Keratinocyte (primary cell): ENCODE measurements at regions not wholly inside any gene's neighbourhood (a gene's known extent, or its start where the extent isn't known, plus 50 kb on each side); places are given as distances from the start of the nearest gene placed in this dataset.

Experiments
- DNase-seq: peaks from one replicate; pipeline ENCODE4 v3.0.0-alpha.2; 2011; ENCODE audit warnings: low read depth, missing footprints, low spot score
- FAIRE-seq: peaks from 2 replicates; lab custom pipeline; 2011; peaks lifted over from hg19 to GRCh38; lab: Jason Lieb, UNC
- H2AFZ ChIP-seq: 2 replicates; pipeline ENCODE4 v1.6.0; 2012; ENCODE audit warnings: low read length, control low read depth, inconsistent platforms; ENCODE audit not compliant: control insufficient read depth
- H3K27ac ChIP-seq: 2 replicates; pipeline ENCODE4 v1.5.1; 2011; ENCODE audit warnings: low read length; ENCODE audit not compliant: control insufficient read depth, insufficient read depth
- H3K27me3 ChIP-seq: 3 replicates; pipeline ENCODE4 v1.6.0; 2011; ENCODE audit warnings: low read length; ENCODE audit not compliant: control insufficient read depth, insufficient read depth; ENCODE audit errors: extremely low read depth
- H3K36me3 ChIP-seq, 2 experiments: 2 replicates in 1 of 2; 3 replicates in 1 of 2; pipeline ENCODE4 v1.5.1; 2011; ENCODE audit warnings: low read length in 2 of 2, mild to moderate bottlenecking in 1 of 2; ENCODE audit not compliant: control insufficient read depth in 2 of 2, insufficient read depth in 2 of 2; ENCODE audit errors: extremely low read depth in 1 of 2
- H3K4me1 ChIP-seq: 3 replicates; pipeline ENCODE4 v1.5.1; 2011; ENCODE audit warnings: low read length; ENCODE audit not compliant: control insufficient read depth, insufficient read depth; ENCODE audit errors: extremely low read depth
- H3K4me2 ChIP-seq: 3 replicates; pipeline ENCODE4 v1.6.0; 2011; ENCODE audit warnings: low read depth, low read length; ENCODE audit not compliant: control insufficient read depth, insufficient read depth; ENCODE audit errors: extremely low read depth
- H3K4me3 ChIP-seq, 3 experiments: fragments of 200-600 bp in 1 of 3; sonication (generic) in 1 of 3; 2 replicates in 2 of 3; 3 replicates in 1 of 3; pipeline ENCODE4 v1.5.1; 2011 to 2016; ENCODE audit warnings: low read length in 3 of 3, mild to moderate bottlenecking in 3 of 3, control low read depth in 2 of 3, inconsistent platforms in 1 of 3, low read depth in 1 of 3, mixed read lengths in 1 of 3, mixed run types in 1 of 3, moderate library complexity in 1 of 3; ENCODE audit not compliant: control insufficient read depth in 2 of 3, insufficient read depth in 2 of 3; ENCODE audit errors: extremely low read depth in 1 of 3
- H3K79me2 ChIP-seq: 2 replicates; pipeline ENCODE4 v1.6.0; 2012; ENCODE audit warnings: low read length; ENCODE audit not compliant: control insufficient read depth, insufficient read depth
- H3K9ac ChIP-seq: 3 replicates; pipeline ENCODE4 v1.6.0; 2011; ENCODE audit warnings: low read length; ENCODE audit not compliant: control insufficient read depth, insufficient read depth; ENCODE audit errors: extremely low read depth
- H3K9me1 ChIP-seq: 3 replicates; pipeline ENCODE4 v1.6.0; 2011; ENCODE audit warnings: low read length; ENCODE audit not compliant: control insufficient read depth, insufficient read depth; ENCODE audit errors: extremely low read depth
- H3K9me3 ChIP-seq: 2 replicates; pipeline ENCODE4 v1.5.1; 2012; ENCODE audit warnings: low read depth, low read length; ENCODE audit not compliant: control insufficient read depth
- H4K20me1 ChIP-seq: 3 replicates; pipeline ENCODE4 v1.6.0; 2011; ENCODE audit warnings: low read length; ENCODE audit not compliant: control insufficient read depth, insufficient read depth; ENCODE audit errors: extremely low read depth
- EZH2 ChIP-seq: IDR thresholded peaks from one replicate; pipeline ENCODE4 v1.6.1; 2012; ENCODE audit warnings: inconsistent platforms, mild to moderate bottlenecking, low read length, moderate library complexity
- dilution Hi-C: fragments of 300-500 bp; cut with MboI; formaldehyde crosslinking; loops from one replicate; pipeline ENCODE4 v1.7.0; 2020; ENCODE audit warnings: low sequenced_read_pairs; ENCODE audit not compliant: extremely low pct_ligation_motif_present
- TF ChIP-seq, protein P1 (sequence below), 3 experiments: IDR thresholded peaks in 1 of 3; conservative IDR thresholded peaks in 1 of 3; optimal IDR thresholded peaks in 1 of 3; 2 replicates in 2 of 3; 3 replicates in 1 of 3; pipeline versions ENCODE3 to v1.5.1; 2011; ENCODE audit warnings: low read length in 3 of 3, mild to moderate bottlenecking in 3 of 3, moderate library complexity in 2 of 3, control low read depth in 1 of 3, inconsistent platforms in 1 of 3; ENCODE audit not compliant: insufficient read depth in 2 of 3; ENCODE audit errors: extremely low read depth in 1 of 3

DNA sequence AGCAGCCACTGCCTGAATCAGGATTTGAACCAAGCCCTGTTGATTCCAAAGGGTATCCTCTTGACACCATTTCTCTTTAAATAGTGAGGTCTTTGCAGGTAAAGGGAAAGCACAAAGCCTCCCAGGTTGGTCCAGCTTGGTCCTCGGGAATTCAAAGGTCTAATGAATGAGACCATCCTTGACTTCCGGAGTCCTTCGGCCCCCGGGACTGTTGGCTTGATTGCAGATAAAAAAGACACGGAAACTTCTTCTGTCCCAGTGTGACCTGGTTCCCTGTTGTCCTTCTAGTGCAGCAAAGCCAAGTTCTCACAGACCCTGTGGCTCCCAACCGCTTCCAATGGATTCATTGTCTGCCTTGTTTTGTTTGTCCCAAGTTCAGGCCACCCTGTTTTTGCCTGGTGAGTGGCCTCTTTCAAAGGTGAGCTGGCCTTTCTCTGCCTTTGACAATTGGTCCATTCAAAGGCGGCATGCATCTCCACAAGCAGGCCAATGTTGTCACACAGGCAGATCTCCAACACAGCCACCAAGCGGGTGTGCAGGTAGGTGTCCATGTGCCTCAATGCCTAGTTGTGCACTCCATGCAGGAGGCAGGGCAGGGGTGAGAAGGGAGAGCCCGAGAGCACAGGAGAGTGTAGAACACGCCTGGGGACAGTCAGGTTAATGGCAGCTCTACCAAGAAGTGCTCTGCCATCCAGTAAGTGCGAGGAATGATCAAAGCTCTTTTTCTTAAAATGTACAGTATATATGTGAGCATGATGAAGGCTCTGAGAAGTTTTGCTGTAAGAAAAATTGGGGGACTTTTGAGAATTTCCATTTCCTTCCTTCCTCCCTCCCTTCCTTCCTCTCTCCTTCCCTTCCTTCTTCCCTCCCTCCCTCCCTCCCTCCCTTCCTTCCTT is 82.1 kb upstream of the ZBTB40 start:
- H4K20me1 ChIP-seq: no peaks in the 10 kb centered on the region
- peaks cover 6% of the 10 kb centered on the region for H3K27me3 ChIP-seq
- H3K4me2 ChIP-seq: no peak overlapping the region
- TF ChIP-seq, protein P1, sequence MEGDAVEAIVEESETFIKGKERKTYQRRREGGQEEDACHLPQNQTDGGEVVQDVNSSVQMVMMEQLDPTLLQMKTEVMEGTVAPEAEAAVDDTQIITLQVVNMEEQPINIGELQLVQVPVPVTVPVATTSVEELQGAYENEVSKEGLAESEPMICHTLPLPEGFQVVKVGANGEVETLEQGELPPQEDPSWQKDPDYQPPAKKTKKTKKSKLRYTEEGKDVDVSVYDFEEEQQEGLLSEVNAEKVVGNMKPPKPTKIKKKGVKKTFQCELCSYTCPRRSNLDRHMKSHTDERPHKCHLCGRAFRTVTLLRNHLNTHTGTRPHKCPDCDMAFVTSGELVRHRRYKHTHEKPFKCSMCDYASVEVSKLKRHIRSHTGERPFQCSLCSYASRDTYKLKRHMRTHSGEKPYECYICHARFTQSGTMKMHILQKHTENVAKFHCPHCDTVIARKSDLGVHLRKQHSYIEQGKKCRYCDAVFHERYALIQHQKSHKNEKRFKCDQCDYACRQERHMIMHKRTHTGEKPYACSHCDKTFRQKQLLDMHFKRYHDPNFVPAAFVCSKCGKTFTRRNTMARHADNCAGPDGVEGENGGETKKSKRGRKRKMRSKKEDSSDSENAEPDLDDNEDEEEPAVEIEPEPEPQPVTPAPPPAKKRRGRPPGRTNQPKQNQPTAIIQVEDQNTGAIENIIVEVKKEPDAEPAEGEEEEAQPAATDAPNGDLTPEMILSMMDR (optimal IDR thresholded peaks at IDR 0.05 in 1 of 3, IDR thresholded peaks at IDR 0.05 in 1 of 3, conservative IDR thresholded peaks at IDR 0.05 in 1 of 3; ENCODE audit: extremely low read depth in 1 of 3, insufficient read depth in 2 of 3, low read length in 3 of 3): no peak
- no peak for TF ChIP-seq EZH2
- H3K9me3 ChIP-seq: no peaks in the 10 kb centered on the region
- H3K9ac ChIP-seq: no peak overlapping the region
- DNase-seq (no peak), FAIRE-seq (no peak)
- H3K9me1 ChIP-seq: no peaks in the 10 kb centered on the region
- no peak overlapping the region for H3K27ac ChIP-seq
- H2AFZ ChIP-seq: no peak overlapping the region
- no peaks in the 10 kb centered on the region for H3K79me2 ChIP-seq
- dilution Hi-C loops: no loop called here
- H3K4me3 ChIP-seq: no peak overlapping the region
- H3K4me1 ChIP-seq: no peaks in the 10 kb centered on the region
- H3K36me3 ChIP-seq: no peaks in the 10 kb centered on the region

DNA sequence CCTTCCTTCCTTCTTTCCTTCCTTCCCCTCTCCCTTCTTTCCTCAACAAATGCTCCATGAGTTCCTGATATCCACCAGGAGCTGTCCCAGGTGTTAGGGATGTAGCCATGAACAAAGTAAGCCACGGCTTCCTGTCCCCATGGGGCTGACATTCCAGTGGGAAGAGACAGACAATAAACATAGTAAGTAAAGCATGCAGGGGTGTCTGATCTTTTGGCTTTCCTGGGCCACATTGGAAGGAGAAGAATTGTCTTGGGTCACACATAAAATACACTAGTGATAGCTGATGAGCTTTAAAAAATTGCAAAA is 81.5 kb upstream of the ZBTB40 start:
- Histone ChIP-seq H3K9ac (no peak overlapping the region), H3K9me3 (no peaks in the 10 kb centered on the region)

More for the DNA sequence above, 81.5 kb upstream of the ZBTB40 start:
- FAIRE-seq (no peak), DNase-seq (no peak)
- no peak overlapping the region for H3K4me3 ChIP-seq
- no peak overlapping the region for H3K4me2 ChIP-seq
- H3K4me1 ChIP-seq: no peaks in the 10 kb centered on the region
- no peak for TF ChIP-seq EZH2
- TF ChIP-seq, protein P1 (optimal IDR thresholded peaks at IDR 0.05 in 1 of 3, IDR thresholded peaks at IDR 0.05 in 1 of 3, conservative IDR thresholded peaks at IDR 0.05 in 1 of 3; ENCODE audit: extremely low read depth in 1 of 3, insufficient read depth in 2 of 3, low read length in 3 of 3): no peak
- no peaks in the 10 kb centered on the region for H3K79me2 ChIP-seq
- no peaks in the 10 kb centered on the region for H3K36me3 ChIP-seq
- no peak overlapping the region for H2AFZ ChIP-seq
- H3K27me3 ChIP-seq: peaks cover 6% of the 10 kb centered on the region
- dilution Hi-C loops: no loop called here
- H3K27ac ChIP-seq: no peak overlapping the region
- no peaks in the 10 kb centered on the region for H4K20me1 ChIP-seq
- H3K9me1 ChIP-seq: no peaks in the 10 kb centered on the region
